Smooth muscle cell of the brain vasculature (primary cell): ENCODE measurements at regions not wholly inside any gene's neighbourhood (a gene's known extent, or its start where the extent isn't known, plus 50 kb on each side); places are given as distances from the start of the nearest gene placed in this dataset.

Experiments used
- DNase-seq: peaks from one replicate; pipeline ENCODE4 v3.0.0-alpha.2; 2012; ENCODE audit warnings: low read depth, low spot score

GRCh38 chr10:128868481-128868880 lies 598.6 kb upstream of the MGMT start:
- DNase-seq = no peak

GRCh38 chr10:128869101-128869749 lies 597.8 kb upstream of the MGMT start:
- DNase-seq = no peak

GRCh38 chr10:128870830-128871597 lies 596.0 kb upstream of the MGMT start:
- DNase-seq = no peak

GRCh38 chr10:128871671-128872231 lies 595.3 kb upstream of the MGMT start:
- no peak for DNase-seq

DNA sequence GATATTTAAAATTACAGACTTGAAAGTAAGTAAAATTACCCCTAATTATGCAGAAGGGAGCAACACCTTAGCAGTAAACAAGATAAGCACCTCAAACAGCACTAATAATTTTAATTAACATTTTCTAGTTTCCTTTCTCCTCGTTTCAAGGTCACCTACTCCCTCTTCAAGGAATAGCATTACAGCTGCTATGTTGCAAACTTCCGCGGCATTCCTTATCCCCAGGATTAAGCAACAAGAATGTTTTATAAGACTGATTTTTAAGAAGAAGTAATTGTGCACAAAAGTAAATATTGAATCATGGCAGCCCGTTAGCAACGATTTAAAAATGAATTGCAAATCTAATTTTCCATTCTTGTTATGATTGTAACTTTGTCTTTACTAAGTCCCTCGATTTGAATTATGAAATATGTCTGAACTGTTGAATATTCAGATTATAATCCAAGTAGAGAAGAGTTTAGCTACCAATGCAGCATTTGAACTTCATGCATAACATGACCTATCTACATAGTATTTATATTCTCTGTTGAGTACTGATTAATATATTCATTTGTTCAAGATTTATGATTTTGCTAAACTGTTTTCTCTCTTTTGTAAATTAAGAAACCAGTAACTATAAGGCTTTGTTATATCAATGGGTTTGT lies 593.5 kb upstream of the MGMT start:
- DNase-seq = no peak

DNA sequence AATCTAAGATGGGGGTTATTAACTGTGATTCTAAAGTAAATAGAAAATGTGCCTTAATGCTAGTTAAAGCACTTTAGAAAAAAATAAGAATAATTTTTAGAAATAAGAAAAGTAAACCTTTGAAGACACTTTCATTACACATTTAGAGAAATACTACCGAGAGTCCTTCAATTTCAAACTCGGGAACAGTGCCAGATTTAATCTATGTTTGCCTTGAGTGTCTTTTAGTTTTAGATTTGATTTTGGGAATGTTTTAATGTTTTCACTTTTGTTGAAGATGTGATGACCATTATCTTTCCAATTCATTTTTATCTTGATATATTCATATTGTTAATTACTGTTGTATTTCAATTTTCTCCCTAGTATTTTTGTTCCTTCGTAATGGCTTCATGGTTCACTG lies 592.7 kb upstream of the MGMT start:
- DNase-seq = no peak

- no peak for DNase-seq
Measured at GRCh38 chr10:128875030-128875744, 591.9 kb upstream of the MGMT start.

DNA sequence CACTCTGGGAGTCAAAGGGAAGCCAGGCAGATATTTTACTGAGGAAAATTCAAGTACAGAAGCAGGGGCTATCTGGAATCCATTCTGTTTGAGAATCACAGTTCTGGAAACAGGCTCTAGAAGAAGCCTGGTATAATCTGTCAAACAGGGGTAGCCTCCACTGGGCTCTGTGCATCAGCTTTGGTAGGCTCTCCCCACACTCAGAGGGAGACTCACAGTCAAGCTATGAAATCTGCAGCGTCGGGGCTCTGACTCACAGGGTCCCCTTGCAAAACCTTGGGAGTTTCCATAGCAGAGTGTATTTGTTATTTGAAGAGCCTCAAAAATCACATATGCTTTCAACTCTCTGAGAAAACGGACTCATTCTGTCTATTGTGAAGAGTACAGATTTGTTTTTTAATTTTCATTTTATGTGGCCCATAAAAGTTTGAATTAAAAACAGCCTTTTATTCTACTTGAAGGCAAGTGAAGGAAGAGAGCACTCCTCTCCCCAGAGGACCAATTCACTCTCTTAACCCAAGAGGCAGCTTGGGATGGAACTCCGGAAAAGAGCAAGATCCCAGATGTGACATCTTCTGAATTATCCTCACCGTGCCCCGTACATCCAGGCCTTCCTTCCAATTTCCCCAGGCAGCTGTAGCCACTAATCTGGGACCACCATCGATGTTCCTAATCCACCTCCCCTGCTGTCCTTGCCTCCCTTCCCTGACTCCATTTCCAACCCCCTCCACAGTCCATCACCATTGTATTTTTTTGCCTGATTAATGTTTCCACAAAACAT lies 590.9 kb upstream of the MGMT start:
- DNase-seq = no peak

- DNase-seq = no peak
Measured at GRCh38 chr10:128877141-128877540, 589.9 kb upstream of the MGMT start.

DNA sequence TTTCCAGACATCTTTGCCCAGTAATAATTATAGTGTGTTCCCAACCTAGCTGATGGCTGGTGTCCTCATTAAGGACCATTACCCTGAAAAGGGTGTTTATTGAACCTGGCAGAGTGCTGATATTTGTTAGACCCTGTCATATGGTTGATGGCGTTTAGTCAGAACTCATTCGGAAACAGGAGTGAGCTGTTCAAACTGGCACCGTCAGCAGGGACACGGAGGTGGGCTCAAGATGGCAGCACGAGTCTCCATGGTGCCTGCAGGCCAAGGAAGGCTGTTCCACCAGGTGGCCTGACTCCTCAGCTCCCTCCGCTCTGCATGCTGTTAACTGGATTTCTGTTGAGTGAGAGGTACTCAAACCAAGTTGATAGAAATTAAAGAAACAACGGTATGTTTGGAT lies 589.1 kb upstream of the MGMT start:
- no peak for DNase-seq

- no peak for DNase-seq
Measured at GRCh38 chr10:128879030-128879429, 588.0 kb upstream of the MGMT start.

DNA sequence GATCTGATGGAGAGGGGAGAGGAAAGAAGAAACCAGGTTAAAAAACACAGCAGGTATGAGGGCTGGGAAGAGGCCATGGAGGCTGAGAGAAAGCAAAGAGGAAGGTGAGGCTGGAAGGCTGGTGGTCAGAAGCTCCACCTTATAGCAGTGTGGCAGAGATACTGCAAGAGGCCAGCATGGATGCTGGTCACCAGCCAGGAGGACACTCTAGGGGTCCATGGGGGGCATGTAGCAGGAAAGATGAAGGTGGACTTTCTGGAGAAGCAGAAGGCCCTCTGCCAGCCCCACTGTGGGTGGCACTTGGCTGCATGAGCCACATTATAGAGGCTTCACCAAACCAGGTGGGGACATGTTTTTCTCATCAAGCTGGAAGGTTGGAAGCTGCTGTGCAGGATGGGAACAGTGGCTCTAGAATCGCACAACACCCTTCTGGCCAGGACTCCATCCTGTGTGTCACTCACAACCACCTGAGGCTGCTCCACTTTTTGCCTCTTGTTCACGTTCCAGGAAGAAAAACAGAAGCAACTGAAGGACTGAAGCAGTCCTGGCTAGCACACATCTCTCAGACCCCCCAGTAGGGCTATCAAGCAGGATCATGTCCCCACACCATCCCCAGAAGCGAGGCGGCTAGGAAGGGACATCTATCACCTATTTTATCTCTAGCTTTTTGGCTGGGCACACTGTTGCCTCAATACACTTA lies 587.5 kb upstream of the MGMT start:
- no peak for DNase-seq

- DNase-seq = no peak
Measured at GRCh38 chr10:128880159-128880725, 586.8 kb upstream of the MGMT start.

DNA sequence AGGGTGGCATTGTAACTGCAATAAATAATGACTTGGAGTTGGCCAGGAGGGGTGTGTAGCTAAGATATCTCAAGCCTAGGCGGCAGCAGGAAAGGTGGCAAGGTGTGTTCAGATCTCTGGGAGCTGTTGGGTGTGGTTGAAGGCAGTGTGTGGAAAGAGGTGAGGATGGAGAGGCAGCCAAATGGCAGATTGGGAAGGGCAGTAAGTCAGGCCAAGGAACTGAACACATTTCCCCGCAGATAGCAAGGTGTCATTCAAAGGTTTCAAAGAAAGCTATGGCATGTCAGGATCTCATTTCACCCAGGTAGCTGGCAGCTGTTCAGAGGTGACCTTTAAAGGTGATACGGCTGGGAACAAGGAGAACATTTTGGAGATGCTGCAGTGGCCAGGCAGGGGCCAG lies 586.0 kb upstream of the MGMT start:
- DNase-seq = no peak

GRCh38 chr10:128883231-128884032 lies 583.6 kb upstream of the MGMT start:
- no peak for DNase-seq

DNA sequence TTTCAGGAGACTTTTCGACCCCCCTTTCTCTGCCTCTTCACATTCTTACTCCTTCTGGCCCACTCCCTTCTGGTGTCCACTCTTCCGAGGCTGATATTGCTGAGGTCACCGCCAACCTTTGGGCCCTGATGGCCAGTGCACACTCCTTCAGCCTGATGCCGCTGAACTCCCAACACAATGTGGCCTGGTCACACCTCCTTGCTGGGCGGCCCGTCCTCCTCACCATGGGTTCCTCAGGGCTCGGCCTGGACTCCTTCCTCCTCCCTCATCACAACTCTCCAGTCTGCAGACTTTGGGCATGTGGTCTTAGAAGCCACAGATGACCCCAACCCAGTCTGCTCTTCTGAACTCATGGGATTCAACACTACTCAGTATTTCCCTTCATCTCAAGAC lies 583.0 kb upstream of the MGMT start:
- DNase-seq = no peak

- no peak for DNase-seq
Measured at GRCh38 chr10:128884496-128885072, 582.5 kb upstream of the MGMT start.

GRCh38 chr10:128885573-128886555 lies 581.2 kb upstream of the MGMT start:
- no peak for DNase-seq
